ENCODE measurements at regions not wholly inside any gene's neighbourhood (a gene's known extent, or its start where the extent isn't known, plus 50 kb on each side); places are given as distances from the start of the nearest gene placed in this dataset.

GRCh38 chr20:39390186-39390585, 428.0 kb downstream of the DHX35 start:
- no peak for TF ChIP-seq CTCF (conservative IDR thresholded peaks at IDR 0.05; ENCODE audit: low read depth in 2 of 2)
- no peak for TF ChIP-seq EZH2 (IDR thresholded peaks at IDR 0.05; ENCODE audit: low read depth, unreplicated experiment)
- no peak for TF ChIP-seq POLR2AphosphoS5 (IDR thresholded peaks at IDR 0.05; ENCODE audit: low read depth)
- no peak for TF ChIP-seq CREB1 (CRISPR knock-in tag; IDR thresholded peaks at IDR 0.05; ENCODE audit: low read depth)
- no peak for TF ChIP-seq EZH2phosphoT487 (IDR thresholded peaks at IDR 0.05; ENCODE audit: unreplicated experiment)
- TF ChIP-seq NANOG (IDR thresholded peaks at IDR 0.05; ENCODE audit: borderline replicate concordance) = no peak
- TF ChIP-seq REST (IDR thresholded peaks at IDR 0.05; ENCODE audit: unreplicated experiment) = no peak
- no peak for TF ChIP-seq JUNB (IDR thresholded peaks at IDR 0.05; ENCODE audit: unreplicated experiment)
- no peak for TF ChIP-seq STAT1 (IDR thresholded peaks at IDR 0.05; ENCODE audit: unreplicated experiment)
- TF ChIP-seq ETS1 (IDR thresholded peaks at IDR 0.05) = no peak
